C4-2B (cell line): ENCODE measurements at regions not wholly inside any gene's neighbourhood (a gene's known extent, or its start where the extent isn't known, plus 50 kb on each side); places are given as distances from the start of the nearest gene placed in this dataset.

Experiments used
- CTCF ChIP-seq: fragments of 450-650 bp; conservative IDR thresholded peaks from 2 replicates; pipeline ENCODE4 v1.5.1; 2017; ENCODE audit warnings: mild to moderate bottlenecking
- ZFX ChIP-seq: fragments of 450-650 bp; IDR thresholded peaks from 2 replicates; pipeline ENCODE4 v1.6.1; 2017

GRCh38 chr5:74540622-74541021, 99.9 kb downstream of the ENC1 start:
- TF ChIP-seq CTCF: no peak
- TF ChIP-seq ZFX: no peak
